Upper lobe of left lung (tissue), 6 donors: ENCODE measurements at regions not wholly inside any gene's neighbourhood (a gene's known extent, or its start where the extent isn't known, plus 50 kb on each side); places are given as distances from the start of the nearest gene placed in this dataset.

ENCODE experiments used
- ATAC-seq, 2 donors: fragments of 200-7000 bp; cut with Tn5 transposase; one replicate each; pipeline ENCODE4 v1.9.1; 2022; ENCODE audit warnings: mild to moderate bottlenecking in 2 of 2, moderate library complexity in 2 of 2; ENCODE audit not compliant: low FRiP score in 2 of 2
- DNase-seq, 2 donors: peaks; one replicate each; pipeline ENCODE4 v3.0.0-alpha.2; 2019 to 2020
- H3K27ac ChIP-seq, 4 donors: fragments of 200-600 bp; sonication (generic); one replicate each; pipeline ENCODE4 v1.5.1; 2016 to 2019
- H3K27me3 ChIP-seq, 4 donors: fragments of 200-600 bp; sonication (generic); one replicate each; pipeline ENCODE4 v1.5.1; 2017 to 2019
- H3K36me3 ChIP-seq, 4 donors: fragments of 200-600 bp; sonication (generic); one replicate each; pipeline ENCODE4 v1.5.1; 2016 to 2019
- H3K4me1 ChIP-seq, 4 donors: fragments of 200-600 bp; sonication (generic); one replicate each; pipeline ENCODE4 v1.5.1; 2018 to 2019
- H3K4me3 ChIP-seq, 4 donors: fragments of 200-600 bp; sonication (generic); one replicate each; pipeline ENCODE4 v1.5.1; 2017 to 2019; ENCODE audit warnings: mild to moderate bottlenecking in 2 of 4, moderate library complexity in 1 of 4
- H3K9me3 ChIP-seq, 4 donors: fragments of 200-600 bp; sonication (generic); one replicate each; pipeline ENCODE4 v1.5.1; 2018 to 2019
- CTCF ChIP-seq, 6 experiments: fragments of 450-650 bp in 4 of 6; fragments of 200-600 bp in 2 of 6; sonication (generic) in 2 of 6; IDR thresholded peaks; one replicate each; pipeline ENCODE4 v1.5.1; 2016 to 2019; ENCODE audit warnings: antibody characterized with exemption in 6 of 6
- EP300 ChIP-seq, 4 donors: sonication (generic); formaldehyde crosslinking; IDR thresholded peaks; one replicate each; pipeline ENCODE4 v1.5.1; 2017; ENCODE audit warnings: antibody characterized with exemption in 4 of 4, control low read depth in 2 of 4
- POLR2A ChIP-seq, 4 donors: fragments of 450-650 bp; IDR thresholded peaks; one replicate each; pipeline ENCODE4 v1.5.1; 2016 to 2017; ENCODE audit warnings: antibody characterized with exemption in 4 of 4, mild to moderate bottlenecking in 2 of 4
- POLR2AphosphoS5 ChIP-seq, 2 donors: sonication (generic); formaldehyde crosslinking; IDR thresholded peaks; one replicate each; pipeline ENCODE4 v1.5.1; 2017; ENCODE audit warnings: antibody characterized with exemption in 2 of 2
- WGBS, 2 donors: methylation state at CpG; one replicate each; pipeline ENCODE4 v1.1.5; 2017 to 2018; 5-methylcytosine and 5-hydroxymethylcytosine counted together
- donor health status: DM: no; HTN: no; CAD: no; lungs with moderate emphysema.
- donor health status: DM: no; HTN: yes; CAD: no; lungs with severe emphysema.

GRCh38 chr3:117308756-117309155 is 599.2 kb downstream of the TUSC7 start:
- H3K9me3 ChIP-seq = no peaks in the 10 kb centered on the region
- H3K27me3 ChIP-seq = no peaks in the 10 kb centered on the region
- ATAC-seq (no peak), DNase-seq (no peak)
- H3K27ac ChIP-seq = no peak overlapping the region
- no peaks in the 10 kb centered on the region for H3K36me3 ChIP-seq
- TF ChIP-seq EP300 (IDR thresholded peaks at IDR 0.05) (no peak), POLR2AphosphoS5 (IDR thresholded peaks at IDR 0.05) (no peak), CTCF (IDR thresholded peaks at IDR 0.05) (no peak), POLR2A (IDR thresholded peaks at IDR 0.05) (no peak)
- no peak overlapping the region for H3K4me3 ChIP-seq
- 75 to 91% methylated on average over 1 of the region's 1 CpG for WGBS, 2 donors
- H3K4me1 ChIP-seq = no peaks in the 10 kb centered on the region

GRCh38 chr3:117310536-117310935 is 601.0 kb downstream of the TUSC7 start:
- Histone ChIP-seq H3K27ac (no peak overlapping the region), H3K4me3 (no peak overlapping the region), H3K9me3 (no peaks in the 10 kb centered on the region), H3K27me3 (no peaks in the 10 kb centered on the region), H3K36me3 (no peaks in the 10 kb centered on the region), H3K4me1 (no peaks in the 10 kb centered on the region)
- TF ChIP-seq EP300 (IDR thresholded peaks at IDR 0.05) (no peak), POLR2AphosphoS5 (IDR thresholded peaks at IDR 0.05) (no peak)
- ATAC-seq (no peak), DNase-seq (no peak)
- 13 to 36% methylated on average over 1 of the region's 1 CpG for WGBS, 2 donors

GRCh38 chr3:117314441-117315150 is 605.0 kb downstream of the TUSC7 start:
- DNase-seq = no peak
- no peak overlapping the region for H3K27ac ChIP-seq
- 71 to 76% methylated on average over 2 of the region's 2 CpGs for WGBS, 2 donors
- no peaks in the 10 kb centered on the region for H3K27me3 ChIP-seq
- TF ChIP-seq POLR2AphosphoS5 (IDR thresholded peaks at IDR 0.05) (no peak), EP300 (IDR thresholded peaks at IDR 0.05) (no peak), POLR2A (IDR thresholded peaks at IDR 0.05) (no peak)
- H3K4me3 ChIP-seq = no peak overlapping the region
- no peak for ATAC-seq
- no peaks in the 10 kb centered on the region for H3K36me3 ChIP-seq
- H3K9me3 ChIP-seq = no peaks in the 10 kb centered on the region
- no peaks in the 10 kb centered on the region for H3K4me1 ChIP-seq

GRCh38 chr3:117322866-117323265 is 613.3 kb downstream of the TUSC7 start:
- Histone ChIP-seq H3K27ac (no peak overlapping the region), H3K36me3 (no peaks in the 10 kb centered on the region), H3K9me3 (no peaks in the 10 kb centered on the region), H3K27me3 (no peaks in the 10 kb centered on the region), H3K4me1 (no peaks in the 10 kb centered on the region), H3K4me3 (no peak overlapping the region)
- 17 to 18% methylated on average over 1 of the region's 1 CpG for WGBS, 2 donors
- TF ChIP-seq POLR2AphosphoS5 (IDR thresholded peaks at IDR 0.05) (no peak), POLR2A (IDR thresholded peaks at IDR 0.05) (no peak), CTCF (IDR thresholded peaks at IDR 0.05) (no peak), EP300 (IDR thresholded peaks at IDR 0.05) (no peak)
- ATAC-seq = no peak
- DNase-seq = no peak

GRCh38 chr3:117346901-117347300 is 637.3 kb downstream of the TUSC7 start:
- H3K9me3 ChIP-seq = no peaks in the 10 kb centered on the region
- H3K4me3 ChIP-seq = no peak overlapping the region
- H3K36me3 ChIP-seq = no peaks in the 10 kb centered on the region
- H3K27ac ChIP-seq = no peak overlapping the region
- DNase-seq (no peak), ATAC-seq (peak in 1 of 2 donors; percentile 56)
- no peak for TF ChIP-seq CTCF (IDR thresholded peaks at IDR 0.05)
- H3K4me1 ChIP-seq = no peaks in the 10 kb centered on the region
- no peaks in the 10 kb centered on the region for H3K27me3 ChIP-seq
- WGBS, 2 donors = 39 to 55% methylated on average over 3 of the region's 3 CpGs

GRCh38 chr3:117348884-117349283 is 639.3 kb downstream of the TUSC7 start:
- no peaks in the 10 kb centered on the region for H3K36me3 ChIP-seq
- H3K27ac ChIP-seq = no peak overlapping the region
- DNase-seq (no peak), ATAC-seq (no peak)
- H3K27me3 ChIP-seq = no peaks in the 10 kb centered on the region
- 77 to 88% methylated on average over 1 of the region's 1 CpG for WGBS, 2 donors
- no peaks in the 10 kb centered on the region for H3K9me3 ChIP-seq
- no peak overlapping the region for H3K4me3 ChIP-seq
- no peaks in the 10 kb centered on the region for H3K4me1 ChIP-seq
- TF ChIP-seq POLR2AphosphoS5 (IDR thresholded peaks at IDR 0.05) (no peak), CTCF (IDR thresholded peaks at IDR 0.05) (no peak), EP300 (IDR thresholded peaks at IDR 0.05) (no peak), POLR2A (IDR thresholded peaks at IDR 0.05) (no peak)
